ENCODE measurements at regions not wholly inside any gene's neighbourhood (a gene's known extent, or its start where the extent isn't known, plus 50 kb on each side); places are given as distances from the start of the nearest gene placed in this dataset.

GRCh38 chr3:40992023-40992422, 207.3 kb upstream of the CTNNB1 start:
- TF ChIP-seq POLR2A (IDR thresholded peaks at IDR 0.05; ENCODE audit: low read depth) (no peak), CTCF (IDR thresholded peaks at IDR 0.05) (no peak), EP300 (IDR thresholded peaks at IDR 0.05) (no peak)
